K562 (cell line): ENCODE measurements at regions not wholly inside any gene's neighbourhood (a gene's known extent, or its start where the extent isn't known, plus 50 kb on each side); places are given as distances from the start of the nearest gene placed in this dataset.

Experiments used
- BDP1 ChIP-seq: IDR thresholded peaks from 3 replicates; pipeline ENCODE4 v1.6.1; 2011; ENCODE audit not compliant: insufficient read length, insufficient read depth
- CBX2 ChIP-seq: fragments of 200-600 bp; sonication (generic); IDR thresholded peaks from one replicate; pipeline ENCODE4 v1.6.1; 2012; ENCODE audit warnings: mild to moderate bottlenecking, low read length, inconsistent platforms; ENCODE audit not compliant: insufficient read depth, poor library complexity, severe bottlenecking
- CBX5 ChIP-seq: IDR thresholded peaks from 2 replicates; pipeline ENCODE4 v1.6.1; 2014; ENCODE audit warnings: low read depth, borderline replicate concordance
- FOXA3 ChIP-seq, 2 experiments: fragments of 450-650 bp in 1 of 2; sonication (generic) in 1 of 2; formaldehyde crosslinking; IDR thresholded peaks in 1 of 2; conservative IDR thresholded peaks in 1 of 2; 2 replicates each; pipeline versions ENCODE4 v1.4.0 to v1.8.0; 2020 to 2022; ENCODE audit warnings: mild to moderate bottlenecking in 2 of 2, missing genetic modification reagents in 1 of 2
- HEY1 ChIP-seq: fragments of 250-450 bp; sonication (Bioruptor Pico); IDR thresholded peaks from 2 replicates; pipeline ENCODE4 v1.5.0; 2020; ENCODE audit warnings: mild to moderate bottlenecking, moderate library complexity, borderline replicate concordance
- KAT2B ChIP-seq: IDR thresholded peaks from one replicate; pipeline ENCODE4 v1.6.1; 2012; ENCODE audit warnings: low read depth, mild to moderate bottlenecking, control low read depth, inconsistent platforms, low read length, moderate library complexity
- KDM4B ChIP-seq, 2 experiments: fragments of 450-650 bp in 1 of 2; sonication (generic) in 1 of 2; IDR thresholded peaks; 2 replicates each; pipeline ENCODE4 v1.6.1; 2016 to 2017; ENCODE audit warnings: borderline replicate concordance in 2 of 2, antibody characterized with exemption in 1 of 2, low read depth in 1 of 2, mild to moderate bottlenecking in 1 of 2
- MAFG ChIP-seq: fragments of 450-650 bp; conservative IDR thresholded peaks from 2 replicates; pipeline ENCODE4 v1.6.1; 2016; ENCODE audit warnings: missing genetic modification characterization, missing compliant biosample characterization
- MAX ChIP-seq: sonication (generic); formaldehyde crosslinking; IDR thresholded peaks from 2 replicates; pipeline ENCODE4 v1.9.0; 2022; ENCODE audit warnings: mild to moderate bottlenecking, missing genetic modification reagents
- MAZ ChIP-seq, 2 experiments: fragments of 450-650 bp in 1 of 2; sonication (generic) in 1 of 2; formaldehyde crosslinking; IDR thresholded peaks in 1 of 2; conservative IDR thresholded peaks in 1 of 2; 2 replicates each; pipeline versions ENCODE4 v1.4.0 to v1.5.0; 2020; ENCODE audit warnings: mild to moderate bottlenecking in 1 of 2, missing genetic modification reagents in 1 of 2
- NCOA6 ChIP-seq: fragments of 450-650 bp; IDR thresholded peaks from 2 replicates; pipeline ENCODE4 v1.6.1; 2017; ENCODE audit warnings: mild to moderate bottlenecking
- YBX1 ChIP-seq: fragments of 450-650 bp; IDR thresholded peaks from 2 replicates; pipeline ENCODE4 v1.7.1; 2016; ENCODE audit warnings: mild to moderate bottlenecking
- ZNF165 ChIP-seq: fragments of 250-450 bp; sonication (Bioruptor Pico); IDR thresholded peaks from 2 replicates; pipeline ENCODE4 v1.4.0; 2020; ENCODE audit warnings: borderline replicate concordance
- ZNF507 ChIP-seq: conservative IDR thresholded peaks from 2 replicates; pipeline ENCODE4 v1.6.1; 2017; ENCODE audit warnings: missing genetic modification characterization, missing compliant biosample characterization
- TF ChIP-seq, protein P1 (sequence below): fragments of 250-450 bp; sonication (Bioruptor Pico); IDR thresholded peaks from 2 replicates; pipeline ENCODE4 v1.4.0; 2020; ENCODE audit warnings: mild to moderate bottlenecking, moderate library complexity
- TF ChIP-seq, protein P2 (sequence below): sonication (generic); formaldehyde crosslinking; IDR thresholded peaks from 2 replicates; pipeline ENCODE4 v1.4.0; 2020; ENCODE audit warnings: mild to moderate bottlenecking, missing genetic modification reagents

GRCh38 chr18:55119434-55119833, 160.2 kb upstream of the CCDC68 start (continued):
- TF ChIP-seq MAZ (CRISPR knock-in tag; conservative IDR thresholded peaks at IDR 0.05 in 1 of 2, IDR thresholded peaks at IDR 0.05 in 1 of 2), result no peak
- no peak for TF ChIP-seq KDM4B (IDR thresholded peaks at IDR 0.05; ENCODE audit: borderline replicate concordance in 2 of 2, low read depth in 1 of 2)
- no peak for TF ChIP-seq BDP1
- TF ChIP-seq NCOA6, result no peak
- TF ChIP-seq MAX (CRISPR knock-in tag), result no peak
- TF ChIP-seq ZNF507 (tag), result no peak
- no peak for TF ChIP-seq HEY1
- TF ChIP-seq, protein P1, sequence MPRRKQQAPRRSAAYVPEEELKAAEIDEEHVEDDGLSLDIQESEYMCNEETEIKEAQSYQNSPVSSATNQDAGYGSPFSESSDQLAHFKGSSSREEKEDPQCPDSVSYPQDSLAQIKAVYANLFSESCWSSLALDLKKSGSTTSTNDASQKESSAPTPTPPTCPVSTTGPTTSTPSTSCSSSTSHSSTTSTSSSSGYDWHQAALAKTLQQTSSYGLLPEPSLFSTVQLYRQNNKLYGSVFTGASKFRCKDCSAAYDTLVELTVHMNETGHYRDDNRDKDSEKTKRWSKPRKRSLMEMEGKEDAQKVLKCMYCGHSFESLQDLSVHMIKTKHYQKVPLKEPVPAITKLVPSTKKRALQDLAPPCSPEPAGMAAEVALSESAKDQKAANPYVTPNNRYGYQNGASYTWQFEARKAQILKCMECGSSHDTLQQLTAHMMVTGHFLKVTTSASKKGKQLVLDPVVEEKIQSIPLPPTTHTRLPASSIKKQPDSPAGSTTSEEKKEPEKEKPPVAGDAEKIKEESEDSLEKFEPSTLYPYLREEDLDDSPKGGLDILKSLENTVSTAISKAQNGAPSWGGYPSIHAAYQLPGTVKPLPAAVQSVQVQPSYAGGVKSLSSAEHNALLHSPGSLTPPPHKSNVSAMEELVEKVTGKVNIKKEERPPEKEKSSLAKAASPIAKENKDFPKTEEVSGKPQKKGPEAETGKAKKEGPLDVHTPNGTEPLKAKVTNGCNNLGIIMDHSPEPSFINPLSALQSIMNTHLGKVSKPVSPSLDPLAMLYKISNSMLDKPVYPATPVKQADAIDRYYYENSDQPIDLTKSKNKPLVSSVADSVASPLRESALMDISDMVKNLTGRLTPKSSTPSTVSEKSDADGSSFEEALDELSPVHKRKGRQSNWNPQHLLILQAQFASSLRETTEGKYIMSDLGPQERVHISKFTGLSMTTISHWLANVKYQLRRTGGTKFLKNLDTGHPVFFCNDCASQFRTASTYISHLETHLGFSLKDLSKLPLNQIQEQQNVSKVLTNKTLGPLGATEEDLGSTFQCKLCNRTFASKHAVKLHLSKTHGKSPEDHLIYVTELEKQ (CRISPR knock-in tag), result no peak
- no peak for TF ChIP-seq CBX5
- TF ChIP-seq MAFG (tag), result peak; percentile 85
- no peak for TF ChIP-seq YBX1
- TF ChIP-seq, protein P2, sequence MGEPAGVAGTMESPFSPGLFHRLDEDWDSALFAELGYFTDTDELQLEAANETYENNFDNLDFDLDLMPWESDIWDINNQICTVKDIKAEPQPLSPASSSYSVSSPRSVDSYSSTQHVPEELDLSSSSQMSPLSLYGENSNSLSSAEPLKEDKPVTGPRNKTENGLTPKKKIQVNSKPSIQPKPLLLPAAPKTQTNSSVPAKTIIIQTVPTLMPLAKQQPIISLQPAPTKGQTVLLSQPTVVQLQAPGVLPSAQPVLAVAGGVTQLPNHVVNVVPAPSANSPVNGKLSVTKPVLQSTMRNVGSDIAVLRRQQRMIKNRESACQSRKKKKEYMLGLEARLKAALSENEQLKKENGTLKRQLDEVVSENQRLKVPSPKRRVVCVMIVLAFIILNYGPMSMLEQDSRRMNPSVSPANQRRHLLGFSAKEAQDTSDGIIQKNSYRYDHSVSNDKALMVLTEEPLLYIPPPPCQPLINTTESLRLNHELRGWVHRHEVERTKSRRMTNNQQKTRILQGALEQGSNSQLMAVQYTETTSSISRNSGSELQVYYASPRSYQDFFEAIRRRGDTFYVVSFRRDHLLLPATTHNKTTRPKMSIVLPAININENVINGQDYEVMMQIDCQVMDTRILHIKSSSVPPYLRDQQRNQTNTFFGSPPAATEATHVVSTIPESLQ (CRISPR knock-in tag), result no peak
- no peak for TF ChIP-seq CBX2
- TF ChIP-seq FOXA3 (CRISPR knock-in tag; conservative IDR thresholded peaks at IDR 0.05 in 1 of 2, IDR thresholded peaks at IDR 0.05 in 1 of 2), result no peak
- no peak for TF ChIP-seq ZNF165 (CRISPR knock-in tag)
- TF ChIP-seq KAT2B, result no peak
